Hippocampal formation (tissue), 2 donors: ENCODE measurements at regions not wholly inside any gene's neighbourhood (a gene's known extent, or its start where the extent isn't known, plus 50 kb on each side); places are given as distances from the start of the nearest gene placed in this dataset.
"Not testable (repeated sequence)": the region's sequence is repeated elsewhere in the genome, so short reads cannot be mapped to it uniquely, and the experiment has no call there.

ENCODE experiments used
- DNase-seq, 2 donors: peaks; one replicate each; lab custom pipeline; 2025; lab: John Stamatoyannopoulos, UW

DNA sequence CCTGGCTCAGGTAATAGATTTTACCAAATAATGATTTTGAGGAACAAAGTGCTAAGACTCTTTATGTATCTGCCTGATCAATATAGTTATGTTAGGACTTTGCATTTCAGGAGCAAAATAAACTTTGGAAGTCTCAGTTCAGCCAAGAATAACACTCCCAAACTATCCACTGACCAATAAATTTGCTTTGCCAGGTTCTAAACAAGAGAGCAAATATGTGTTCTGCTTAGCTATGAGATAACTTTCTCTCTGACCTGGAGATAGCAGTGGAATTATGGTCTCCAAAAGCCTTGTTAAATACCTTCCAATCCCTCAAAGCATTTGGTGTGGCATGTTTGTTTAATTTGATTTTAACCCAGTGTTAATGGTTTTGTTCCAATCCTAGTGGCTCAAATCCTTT lies 1541.1 kb downstream of the FAM181B start:
- no peak for DNase-seq

DNA sequence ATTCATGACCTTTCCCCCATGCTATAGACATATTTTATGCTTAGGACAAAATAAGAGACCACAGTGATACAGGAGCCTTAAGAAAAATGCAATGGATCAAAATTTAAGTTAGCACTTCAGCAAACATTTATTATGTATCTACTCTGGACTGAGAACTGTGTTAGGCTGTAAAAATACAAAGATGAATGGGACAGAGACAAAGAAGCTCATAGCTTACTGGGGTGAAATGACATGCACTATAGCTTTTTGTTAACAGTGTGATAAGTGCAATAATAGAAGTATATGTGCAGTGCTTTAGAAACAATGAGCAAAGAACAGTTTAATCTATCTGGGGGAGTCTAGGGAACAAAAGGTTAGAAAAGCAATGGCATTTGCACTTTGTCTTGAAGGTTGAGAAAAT lies 1543.1 kb downstream of the FAM181B start:
- no peak for DNase-seq

DNA sequence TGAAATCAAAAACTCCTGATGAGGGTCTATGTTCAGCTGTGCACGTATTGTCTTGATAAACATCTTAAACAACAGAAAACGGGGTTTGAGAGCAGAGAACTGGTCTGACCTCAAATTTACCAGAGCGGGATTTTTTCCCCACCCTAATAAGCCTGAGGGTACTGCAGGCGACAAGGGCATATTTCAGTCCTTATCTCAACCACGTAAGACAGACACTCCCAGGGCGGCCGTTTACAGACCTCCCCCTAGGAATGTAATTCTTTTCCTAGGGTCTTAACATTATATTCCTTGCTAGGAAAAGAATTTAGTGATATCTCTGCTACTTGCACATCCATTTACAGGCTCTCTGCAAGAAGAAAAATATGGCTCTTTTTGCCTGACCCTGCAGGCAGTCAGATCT lies 1546.6 kb downstream of the FAM181B start:
- DNase-seq, result not testable (repeated sequence)

DNA sequence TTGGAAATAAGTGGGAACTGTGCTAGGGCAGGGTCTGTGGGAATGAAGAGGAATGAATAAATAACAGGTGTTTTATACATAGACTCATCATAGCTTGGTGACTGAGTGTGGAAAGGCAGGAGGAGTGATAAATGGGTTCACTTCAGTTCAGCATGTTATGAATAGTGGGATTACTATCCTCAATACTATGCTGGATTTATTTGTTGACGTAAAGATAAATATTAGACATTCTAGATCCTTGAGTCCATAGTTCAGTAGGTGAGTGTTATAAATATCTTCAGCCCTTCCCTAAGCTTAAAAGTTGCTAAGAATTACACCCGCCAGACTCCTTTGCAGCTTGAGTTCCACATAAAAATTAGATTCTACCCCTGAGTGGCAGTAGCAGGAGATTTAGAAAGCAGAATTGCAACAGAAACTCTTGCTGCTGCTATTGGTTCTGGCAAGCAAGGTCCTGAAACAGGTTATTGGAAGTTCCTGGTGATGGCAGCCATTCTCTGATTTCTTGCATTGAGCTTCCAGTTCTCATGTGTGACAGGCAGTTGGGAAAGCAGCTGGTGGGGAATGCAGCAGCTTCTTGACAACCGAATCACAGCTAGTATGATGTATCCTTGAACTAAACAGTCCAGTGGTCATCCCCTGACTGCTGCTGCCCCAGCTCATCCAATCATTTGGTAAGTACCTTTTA lies 1558.9 kb downstream of the FAM181B start:
- DNase-seq, result no peak

DNA sequence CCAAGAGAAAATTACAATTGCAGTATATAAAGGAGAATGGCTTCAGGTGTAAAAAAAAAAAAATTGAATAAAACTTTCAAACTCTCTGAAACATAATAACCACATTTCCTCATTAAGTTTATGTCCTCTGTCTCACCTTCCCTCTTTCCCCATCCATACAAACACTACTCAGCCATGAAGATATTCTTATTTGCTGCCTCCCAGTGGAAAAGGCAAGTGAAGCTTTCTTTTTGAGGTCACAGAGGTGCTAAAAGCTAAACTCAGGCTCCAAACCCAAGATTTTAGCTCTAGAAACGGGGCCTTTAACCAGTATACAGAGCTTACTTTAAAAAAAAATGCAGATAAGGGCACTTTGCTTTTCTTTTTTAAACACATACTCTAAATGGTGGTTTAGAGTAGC lies 1568.5 kb downstream of the FAM181B start:
- DNase-seq, result no peak

DNA sequence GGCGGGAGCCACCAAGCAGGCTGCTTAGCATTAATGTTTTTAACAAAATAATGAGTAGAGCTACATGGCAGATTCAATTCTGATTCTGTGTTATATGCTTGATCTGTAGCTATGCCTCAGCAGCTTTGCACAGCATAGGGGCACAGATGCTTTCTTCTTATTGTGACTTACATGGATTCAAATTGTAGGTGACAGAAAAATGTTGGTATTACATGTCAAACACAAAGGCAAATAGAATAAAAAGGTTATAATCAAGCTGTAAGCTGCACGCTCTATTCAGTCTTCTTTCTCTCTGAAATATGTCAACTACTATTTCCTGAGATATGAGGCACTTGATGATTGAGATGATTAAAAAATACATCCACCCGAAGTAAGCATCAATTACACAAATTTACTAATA lies 1573.8 kb downstream of the FAM181B start:
- DNase-seq, result no peak

DNA sequence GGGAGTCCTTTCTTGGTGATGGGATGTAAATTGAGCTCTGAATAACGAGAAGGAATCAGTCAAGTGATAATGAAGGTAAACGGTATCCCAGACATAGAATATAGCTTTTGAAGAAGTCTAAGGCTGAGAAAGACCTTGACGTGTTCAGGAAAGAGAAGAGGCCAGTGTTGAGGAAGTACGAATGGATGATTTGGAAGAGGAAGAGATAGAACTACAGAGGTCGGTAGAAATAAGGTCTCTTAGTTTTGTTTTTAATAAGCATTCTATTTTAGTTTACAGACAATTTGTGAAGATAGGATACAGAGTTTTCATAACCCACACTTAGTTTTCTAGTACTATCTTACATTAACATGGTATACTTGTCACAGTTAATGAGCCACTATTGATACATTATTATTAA lies 1598.1 kb downstream of the FAM181B start:
- DNase-seq, result no peak

DNA sequence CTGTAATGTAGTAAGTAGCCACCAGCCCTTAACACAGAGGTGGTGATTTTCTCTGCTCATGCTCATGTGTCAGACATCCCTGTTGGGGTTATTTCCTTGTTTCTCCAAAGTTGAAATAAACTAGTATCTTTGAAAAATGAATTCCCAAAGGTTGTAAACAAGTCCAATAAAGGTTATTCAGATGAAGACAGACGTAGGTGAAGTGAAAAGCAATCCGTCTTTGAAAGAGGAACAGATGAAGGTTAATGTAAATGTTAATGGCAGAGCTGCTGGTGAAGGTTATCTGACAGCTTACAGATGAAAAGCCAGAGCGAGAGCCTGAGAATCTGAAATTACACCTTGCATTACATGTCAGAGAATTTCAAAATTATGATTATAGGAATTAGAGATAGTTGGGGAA lies 1604.0 kb downstream of the FAM181B start:
- no peak for DNase-seq

DNA sequence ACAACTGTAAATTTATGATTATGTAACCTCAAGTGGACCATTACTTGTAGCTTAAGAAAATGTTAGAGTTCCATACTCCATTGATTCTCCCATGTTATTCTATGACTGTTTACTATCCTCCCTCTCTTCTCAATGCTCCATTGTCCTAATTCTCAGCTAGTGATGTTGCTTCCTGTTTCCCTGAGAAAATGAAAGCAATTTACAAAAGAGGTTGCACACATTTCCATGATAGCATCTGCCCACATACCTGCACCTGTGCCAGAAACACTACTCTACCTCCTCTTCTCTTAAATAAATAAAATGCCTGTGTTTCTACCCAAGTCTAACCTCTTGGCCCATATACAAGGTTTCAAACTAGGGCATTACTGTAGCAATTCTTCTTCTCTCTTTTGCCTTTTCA lies 1620.9 kb downstream of the FAM181B start:
- DNase-seq, result no peak

DNA sequence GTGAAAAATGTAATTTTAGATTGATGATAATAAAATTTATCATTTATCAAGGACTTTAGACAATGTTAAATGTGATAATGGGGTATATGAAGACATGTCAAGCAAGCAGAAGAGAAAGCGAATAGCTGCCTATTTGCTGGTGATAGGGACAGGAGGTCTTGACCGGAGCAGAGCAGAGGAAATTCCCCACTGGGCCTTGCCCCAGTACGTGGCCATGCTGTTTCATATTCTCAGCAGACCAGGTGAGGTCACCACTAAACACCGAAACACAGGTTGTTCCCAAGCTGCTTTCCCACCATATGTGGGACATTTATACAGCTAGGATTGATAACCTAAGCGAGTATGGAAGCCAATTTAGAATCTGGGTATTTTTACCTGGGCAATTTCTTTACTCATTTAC lies 1629.6 kb downstream of the FAM181B start:
- no peak for DNase-seq

DNA sequence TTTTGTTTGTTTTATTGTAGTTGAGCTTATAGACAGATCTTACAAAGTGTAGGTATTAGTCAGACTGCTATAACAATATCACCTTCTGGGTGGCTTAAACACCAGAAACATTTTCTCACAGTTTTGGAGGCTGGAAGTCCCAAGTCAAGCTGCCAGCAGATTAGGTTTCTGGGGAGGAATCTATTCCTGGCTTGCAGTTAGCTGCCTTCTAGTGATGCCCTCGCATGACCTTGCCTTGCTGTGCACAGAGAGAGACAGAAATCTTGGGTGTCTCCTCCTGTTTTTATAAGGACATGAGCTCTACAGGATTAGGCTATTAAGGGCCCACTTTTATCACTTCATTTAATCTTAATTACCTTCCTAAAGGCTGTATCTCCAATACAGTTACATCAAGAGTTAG lies 1635.2 kb downstream of the FAM181B start:
- no peak for DNase-seq

DNA sequence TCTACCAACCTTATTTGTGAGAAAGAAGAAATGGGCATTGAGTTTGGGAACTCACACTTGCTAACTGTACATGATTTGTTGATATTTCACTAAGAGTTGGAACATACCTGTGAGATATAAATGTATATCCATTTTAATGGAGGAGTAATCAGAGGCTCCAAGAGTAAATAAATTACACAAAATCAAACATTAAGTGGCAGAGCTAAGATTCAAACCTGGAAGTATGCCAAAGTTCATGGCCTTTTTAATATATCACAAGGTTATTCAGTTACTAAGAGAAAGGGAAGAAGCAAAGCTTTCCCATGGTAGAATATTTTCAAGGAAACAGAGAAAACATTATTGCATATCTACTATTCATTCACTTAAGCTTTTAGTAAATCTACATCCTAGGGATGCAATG lies 1641.1 kb downstream of the FAM181B start:
- no peak for DNase-seq

DNA sequence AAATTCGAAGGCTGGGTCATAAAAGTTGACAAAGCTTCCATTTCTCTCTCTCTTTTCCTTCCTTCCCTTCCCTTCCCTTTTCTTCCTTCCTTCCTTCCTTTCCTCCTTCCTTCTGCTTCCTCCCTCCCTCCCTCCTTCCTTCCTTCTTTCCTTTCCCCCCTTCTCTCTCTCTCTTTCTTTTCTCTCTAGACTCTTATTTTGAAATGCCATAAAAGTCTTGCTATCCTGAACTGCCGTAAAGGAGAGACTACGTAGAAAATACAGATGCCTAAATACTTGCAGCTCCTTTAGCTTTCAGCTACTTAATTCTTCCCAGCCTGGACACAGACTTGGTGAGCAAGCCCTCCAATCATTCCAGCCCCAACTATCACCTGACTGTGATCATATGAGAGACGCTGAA lies 1644.4 kb downstream of the FAM181B start:
- no peak for DNase-seq

DNA sequence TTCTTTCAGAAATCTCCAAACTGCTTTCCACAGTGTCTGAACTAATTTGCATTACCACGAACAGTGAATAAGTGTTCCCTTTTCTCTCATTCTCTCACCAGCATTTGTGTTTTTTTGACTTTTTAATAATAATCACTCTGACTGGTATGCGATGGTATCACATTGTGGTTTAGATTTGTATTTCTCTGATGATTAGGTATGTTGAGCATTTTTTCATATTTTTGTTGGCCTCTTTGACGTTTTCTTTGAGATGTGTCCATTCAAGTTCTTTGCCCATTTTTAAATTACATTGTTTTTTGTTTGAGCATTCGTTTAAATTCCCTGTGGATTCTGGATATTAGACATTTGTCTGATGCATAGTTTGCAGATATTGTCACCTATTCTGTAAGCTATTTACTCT lies 1639.6 kb upstream of the TENM4 start:
- no peak for DNase-seq

DNA sequence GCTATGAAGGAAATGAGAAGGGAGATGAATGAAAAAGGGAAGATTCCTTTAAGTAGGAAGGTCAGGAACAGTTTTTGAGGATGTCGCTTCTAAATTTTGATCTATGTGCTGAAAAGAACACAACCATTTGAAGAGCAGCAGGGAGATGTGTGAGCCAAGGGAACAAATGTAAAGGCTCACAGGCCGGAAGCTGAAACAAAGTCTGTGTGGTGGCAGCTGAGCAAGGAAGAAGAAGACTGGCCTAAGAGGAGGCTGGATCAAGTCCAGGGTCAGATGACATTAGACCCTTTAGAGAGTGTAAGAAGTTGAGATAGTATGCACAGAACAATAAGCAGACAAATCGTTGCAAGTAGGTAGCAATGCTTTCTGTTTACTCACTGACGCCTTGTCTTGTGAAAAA lies 1631.4 kb upstream of the TENM4 start:
- no peak for DNase-seq

DNA sequence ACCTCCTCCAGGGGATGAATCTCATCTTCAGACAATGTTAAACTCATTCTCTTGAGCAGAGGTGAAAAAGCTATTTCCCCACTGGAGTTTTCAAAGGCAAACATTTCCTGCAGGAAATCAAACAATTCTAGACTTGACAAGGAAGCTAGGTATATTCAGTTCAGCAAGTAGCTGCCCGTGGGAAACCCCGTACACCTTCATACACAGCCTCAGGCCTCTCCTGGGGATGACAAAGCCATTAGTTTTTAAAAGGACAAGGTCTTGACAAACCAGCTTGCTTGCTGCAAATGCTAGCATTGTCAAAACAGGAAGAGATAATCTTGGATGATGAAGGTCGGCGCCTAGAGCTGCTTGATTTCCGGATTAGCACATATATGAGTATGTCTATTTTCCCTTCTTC lies 1630.8 kb upstream of the TENM4 start:
- DNase-seq, result no peak

DNA sequence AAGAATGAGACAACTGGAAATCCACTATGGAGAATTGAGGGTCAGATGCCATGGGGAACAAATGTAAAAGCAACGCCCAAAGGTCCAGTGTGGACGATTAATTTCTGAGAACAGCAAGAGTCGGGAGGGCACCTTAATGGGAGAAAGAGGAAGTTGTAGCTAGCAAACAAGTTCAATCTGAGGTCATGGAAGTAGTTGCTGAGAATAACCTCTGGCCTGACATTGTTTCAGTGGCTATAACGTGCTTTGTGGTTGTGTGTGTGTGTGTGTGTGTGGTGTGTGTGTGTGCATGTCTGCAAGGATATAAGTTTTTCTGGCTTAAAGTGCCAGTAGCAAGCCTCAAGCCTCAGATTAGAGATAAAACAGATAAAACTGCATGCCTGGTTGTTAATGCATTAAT lies 1630.1 kb upstream of the TENM4 start:
- DNase-seq, result no peak

DNA sequence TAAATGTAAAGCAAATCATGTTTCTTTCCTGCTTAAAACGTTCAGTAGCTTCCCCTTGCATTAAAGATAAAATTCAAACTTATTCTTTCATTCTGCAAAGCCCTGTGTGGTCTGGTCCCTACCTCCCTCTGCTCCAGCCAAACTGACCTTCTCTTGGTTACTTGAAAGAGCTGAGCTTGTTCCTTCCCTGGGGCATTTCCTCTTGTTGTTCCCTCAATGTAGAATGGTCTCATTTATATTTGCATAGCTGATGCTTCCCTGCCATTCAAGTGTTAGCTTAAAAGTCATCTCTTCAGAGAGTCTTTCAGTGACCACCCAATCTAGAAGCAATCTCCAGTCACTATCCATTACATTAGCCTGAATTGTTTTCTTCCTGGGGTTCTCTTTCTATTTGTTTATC lies 1618.5 kb upstream of the TENM4 start:
- DNase-seq, result no peak

DNA sequence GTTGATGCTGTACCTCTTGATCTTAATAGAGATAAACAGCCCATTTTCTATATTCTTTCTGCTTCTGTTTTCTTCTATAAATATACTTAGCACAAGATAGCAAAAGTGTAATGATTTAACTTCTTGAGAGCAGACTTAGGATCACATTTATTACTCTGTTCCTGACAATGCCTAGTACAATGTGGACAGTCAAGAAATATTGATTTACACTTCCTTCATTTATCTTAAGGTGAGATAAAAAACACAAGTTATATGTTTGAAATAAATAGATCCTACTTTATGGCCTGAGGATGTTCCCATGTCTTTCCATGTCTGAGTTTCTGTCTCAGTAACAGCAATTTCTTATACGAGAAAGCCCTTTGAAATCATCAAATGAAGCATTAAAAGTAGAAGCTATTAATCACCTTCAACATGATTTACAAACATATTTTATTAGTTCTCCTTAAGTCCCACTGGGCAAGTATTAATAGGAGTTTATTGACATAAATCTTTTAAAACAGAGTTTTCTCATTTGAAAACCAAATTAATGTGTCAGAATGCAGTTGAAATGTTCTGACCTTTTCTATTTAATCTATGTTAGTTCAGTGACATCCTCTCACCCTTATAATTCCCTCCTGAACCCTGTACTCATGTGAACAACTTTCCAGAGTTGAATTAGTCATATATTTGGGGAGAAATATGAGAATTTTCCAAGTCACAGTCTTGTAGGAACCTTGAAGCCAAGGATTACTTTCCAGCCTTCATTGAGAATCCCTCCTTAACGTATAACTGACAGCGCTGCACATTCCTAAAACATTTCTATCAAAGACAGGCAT lies 1611.7 kb upstream of the TENM4 start:
- DNase-seq, result no peak

DNA sequence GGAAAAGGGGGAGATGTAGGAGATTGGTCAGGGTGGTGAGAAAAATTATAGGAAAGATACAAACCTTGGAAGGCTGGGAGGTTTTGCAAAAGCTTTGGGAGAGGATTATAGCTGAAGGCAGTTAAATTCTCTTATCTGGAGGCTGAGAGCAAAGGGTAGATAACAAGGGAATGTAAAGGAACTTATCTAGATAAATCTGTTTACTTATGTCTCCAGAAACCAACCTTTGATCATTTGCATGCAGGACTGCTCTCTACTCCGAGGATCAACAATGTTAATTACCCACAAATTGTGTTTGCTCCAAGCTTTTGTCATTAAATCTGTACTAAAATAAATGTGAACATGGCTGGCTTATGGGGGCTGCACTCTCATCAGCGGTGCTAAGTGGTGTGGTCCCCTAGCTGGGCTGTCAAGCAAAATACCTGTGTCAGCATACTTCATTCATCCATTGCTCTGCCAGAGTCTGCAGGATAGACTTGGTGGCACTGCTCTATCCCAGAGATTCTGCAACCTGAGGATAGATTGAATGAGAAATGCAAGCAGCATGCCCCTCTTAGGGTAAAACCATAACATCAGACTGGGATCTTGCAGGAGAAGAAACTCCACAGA lies 1599.2 kb upstream of the TENM4 start:
- no peak for DNase-seq

DNA sequence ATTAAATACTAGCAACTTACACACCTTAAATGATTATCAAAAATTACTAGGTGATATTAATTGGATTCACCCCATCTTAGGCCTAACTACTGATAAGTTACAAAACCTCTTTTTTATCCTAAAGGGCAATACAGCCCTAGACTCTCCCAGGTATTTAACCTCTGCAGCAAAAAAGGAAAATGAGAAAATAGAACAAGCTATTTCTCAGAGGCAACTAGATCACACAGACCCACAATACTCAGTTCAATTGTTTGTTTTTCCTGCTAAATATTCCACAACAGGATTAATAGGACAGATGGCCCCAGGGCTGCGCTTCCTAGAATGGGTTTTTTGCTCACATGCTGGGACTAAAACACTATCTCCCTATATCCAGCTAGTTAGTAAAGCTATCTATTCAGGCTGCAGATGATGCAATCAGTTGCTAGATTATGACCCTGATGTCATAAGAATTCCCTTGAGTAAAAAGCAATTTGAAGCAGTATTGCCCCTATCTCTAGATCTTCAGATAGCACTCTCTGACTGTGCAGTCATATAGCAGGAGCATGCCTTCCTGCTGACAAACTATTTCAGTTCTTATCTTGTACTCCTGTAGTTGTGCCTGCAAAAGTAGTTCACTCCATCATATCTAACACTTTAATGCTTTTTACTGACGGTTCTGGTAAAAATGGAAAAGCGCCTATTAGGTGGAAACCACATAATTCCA lies 1595.5 kb upstream of the TENM4 start:
- DNase-seq, result no peak

DNA sequence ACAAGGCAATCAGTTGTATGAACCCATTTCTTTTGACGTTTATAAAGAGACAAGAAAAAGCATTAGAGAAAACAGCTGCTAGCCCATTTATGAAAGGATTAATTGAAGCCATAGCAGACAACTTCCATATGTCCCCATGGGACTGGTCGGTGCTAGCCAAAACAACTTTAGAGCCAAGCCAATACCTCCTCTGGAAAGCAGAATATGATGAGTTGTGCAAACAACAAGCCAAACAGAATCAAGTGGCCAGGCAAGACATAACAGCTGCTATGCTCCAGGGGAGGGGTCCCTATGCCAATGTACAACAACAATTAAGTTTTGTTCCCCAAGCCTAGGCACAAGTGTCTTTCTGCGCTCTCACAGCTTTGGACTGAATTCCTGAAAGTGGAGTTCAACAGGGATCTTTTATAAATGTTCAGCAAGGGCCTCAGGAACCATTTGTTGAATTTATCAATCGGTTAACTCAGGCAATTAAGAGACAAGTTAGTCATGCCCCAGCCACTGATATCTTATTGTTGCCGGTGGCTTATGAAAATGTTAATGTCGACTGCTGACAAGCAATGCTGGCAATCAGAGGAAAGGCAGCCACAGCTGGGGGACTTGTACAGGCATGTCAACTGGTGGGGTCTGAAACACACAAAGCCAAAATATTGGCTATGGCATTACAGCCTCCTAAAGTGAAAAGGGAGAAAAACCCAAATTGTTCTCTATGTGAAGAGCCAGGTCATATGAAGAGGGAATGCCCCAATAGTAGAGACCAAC lies 1593.1 kb upstream of the TENM4 start:
- no peak for DNase-seq
